Breast epithelium (tissue), 4 donors: ENCODE measurements at regions not wholly inside any gene's neighbourhood (a gene's known extent, or its start where the extent isn't known, plus 50 kb on each side); places are given as distances from the start of the nearest gene placed in this dataset.

Experiments used
- DNase-seq, 2 donors: peaks; one replicate each; pipeline ENCODE4 v3.0.0-alpha.2; 2019; ENCODE audit warnings: low spot score in 2 of 2
- H3K27ac ChIP-seq, 2 donors: fragments of 200-600 bp; sonication (generic) in 1 of 2; one replicate each; pipeline ENCODE4 v1.5.1; 2016 to 2019; ENCODE audit warnings: mild to moderate bottlenecking in 1 of 2
- H3K27me3 ChIP-seq, 2 donors: fragments of 200-600 bp; sonication (generic) in 1 of 2; one replicate each; pipeline versions ENCODE4 v1.5.1 to v1.6.0; 2017 to 2019; ENCODE audit warnings: control low read depth in 1 of 2, mild to moderate bottlenecking in 1 of 2
- H3K36me3 ChIP-seq: fragments of 200-600 bp; one replicate; pipeline ENCODE4 v1.5.1; 2019
- H3K4me1 ChIP-seq, 2 donors: fragments of 200-600 bp; sonication (generic); one replicate each; pipeline ENCODE4 v1.5.1; 2016 to 2019; ENCODE audit warnings: control low read depth in 1 of 2
- H3K4me3 ChIP-seq, 3 donors: fragments of 200-600 bp; sonication (generic); 1 replicate in 2 of 3; 2 replicates in 1 of 3; pipeline ENCODE4 v1.5.1; 2016 to 2019; ENCODE audit warnings: mild to moderate bottlenecking in 3 of 3, moderate library complexity in 2 of 3
- H3K9me3 ChIP-seq, 2 donors: fragments of 200-600 bp; sonication (generic) in 1 of 2; one replicate each; pipeline ENCODE4 v1.5.1; 2016 to 2019; ENCODE audit warnings: control low read depth in 1 of 2
- POLR2A ChIP-seq: fragments of 450-650 bp; IDR thresholded peaks from one replicate; pipeline ENCODE4 v1.6.1; 2016; ENCODE audit warnings: antibody characterized with exemption, mild to moderate bottlenecking, moderate library complexity
- POLR2AphosphoS5 ChIP-seq, 3 donors: sonication (generic); formaldehyde crosslinking; IDR thresholded peaks; one replicate each; pipeline ENCODE4 v1.6.1; 2017; ENCODE audit warnings: antibody characterized with exemption in 3 of 3
- intact Hi-C: fragments of 100-400 bp; cut with DNase I; formaldehyde crosslinking; loops from one replicate; pipeline ENCODE4 v1.15.1; 2023; ENCODE audit warnings: low total_unique reads
- TF ChIP-seq, protein P1 (sequence below), 3 donors: fragments of 450-650 bp; IDR thresholded peaks; one replicate each; pipeline ENCODE4 v1.5.1; 2016 to 2017; ENCODE audit warnings: antibody characterized with exemption in 3 of 3, mild to moderate bottlenecking in 3 of 3, moderate library complexity in 3 of 3

DNA sequence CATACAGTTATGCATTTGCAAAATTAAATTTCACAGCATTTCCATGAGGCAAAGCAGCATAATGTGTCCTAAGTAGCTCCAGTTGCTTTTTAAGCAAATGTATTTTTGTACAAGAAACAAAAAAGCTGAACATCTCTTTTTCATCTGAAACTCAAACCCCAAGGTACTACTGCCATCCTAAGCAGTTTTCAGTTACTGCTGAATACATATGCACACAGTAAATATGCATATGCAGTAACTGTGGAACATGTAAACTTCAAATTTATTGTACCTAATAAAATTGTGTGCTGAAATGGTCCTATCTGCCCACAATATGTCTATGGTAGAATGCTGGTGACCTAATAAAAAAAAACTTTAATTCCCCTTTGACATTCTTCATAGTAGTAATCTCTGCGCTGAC is 458.6 kb upstream of the INTU start:
- Histone ChIP-seq H3K4me3 (no peak overlapping the region), H3K27ac (no peak overlapping the region), H3K36me3 (no peaks in the 10 kb centered on the region), H3K27me3 (no peaks in the 10 kb centered on the region), H3K4me1 (no peaks in the 10 kb centered on the region), H3K9me3 (no peaks in the 10 kb centered on the region)
- TF ChIP-seq, protein P1, sequence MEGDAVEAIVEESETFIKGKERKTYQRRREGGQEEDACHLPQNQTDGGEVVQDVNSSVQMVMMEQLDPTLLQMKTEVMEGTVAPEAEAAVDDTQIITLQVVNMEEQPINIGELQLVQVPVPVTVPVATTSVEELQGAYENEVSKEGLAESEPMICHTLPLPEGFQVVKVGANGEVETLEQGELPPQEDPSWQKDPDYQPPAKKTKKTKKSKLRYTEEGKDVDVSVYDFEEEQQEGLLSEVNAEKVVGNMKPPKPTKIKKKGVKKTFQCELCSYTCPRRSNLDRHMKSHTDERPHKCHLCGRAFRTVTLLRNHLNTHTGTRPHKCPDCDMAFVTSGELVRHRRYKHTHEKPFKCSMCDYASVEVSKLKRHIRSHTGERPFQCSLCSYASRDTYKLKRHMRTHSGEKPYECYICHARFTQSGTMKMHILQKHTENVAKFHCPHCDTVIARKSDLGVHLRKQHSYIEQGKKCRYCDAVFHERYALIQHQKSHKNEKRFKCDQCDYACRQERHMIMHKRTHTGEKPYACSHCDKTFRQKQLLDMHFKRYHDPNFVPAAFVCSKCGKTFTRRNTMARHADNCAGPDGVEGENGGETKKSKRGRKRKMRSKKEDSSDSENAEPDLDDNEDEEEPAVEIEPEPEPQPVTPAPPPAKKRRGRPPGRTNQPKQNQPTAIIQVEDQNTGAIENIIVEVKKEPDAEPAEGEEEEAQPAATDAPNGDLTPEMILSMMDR (IDR thresholded peaks at IDR 0.05) = no peak
- no peak for TF ChIP-seq POLR2AphosphoS5 (IDR thresholded peaks at IDR 0.05)
- no peak for TF ChIP-seq POLR2A
- intact Hi-C loops = no loop called here
- DNase-seq = no peak

DNA sequence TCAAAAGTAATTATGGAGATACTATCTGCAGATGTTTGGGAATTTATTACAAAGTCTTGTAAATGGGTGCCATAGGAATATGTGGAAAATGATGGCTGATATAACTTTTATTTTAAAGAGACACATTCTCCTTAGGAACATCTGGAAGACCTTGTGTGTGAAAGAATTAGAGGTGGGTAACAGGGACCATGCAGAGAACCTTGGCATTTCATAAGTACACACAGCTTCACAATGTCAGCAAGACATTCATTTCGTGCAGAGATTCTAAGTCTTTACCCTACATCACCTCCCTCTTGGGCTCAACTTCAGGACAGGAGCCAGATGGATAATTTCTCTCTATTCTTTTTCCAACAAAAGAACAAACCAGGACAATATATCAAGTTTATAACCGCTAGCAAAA is 458.1 kb upstream of the INTU start:
- H3K4me1 ChIP-seq = no peaks in the 10 kb centered on the region
- no peak for DNase-seq
- H3K9me3 ChIP-seq = no peaks in the 10 kb centered on the region
- TF ChIP-seq POLR2A (no peak), POLR2AphosphoS5 (IDR thresholded peaks at IDR 0.05) (no peak)
- TF ChIP-seq, protein P1 (IDR thresholded peaks at IDR 0.05) = no peak
- H3K36me3 ChIP-seq = no peaks in the 10 kb centered on the region
- no peak overlapping the region for H3K4me3 ChIP-seq
- H3K27me3 ChIP-seq = no peaks in the 10 kb centered on the region
- H3K27ac ChIP-seq = no peak overlapping the region
- intact Hi-C loops = no loop called here

DNA sequence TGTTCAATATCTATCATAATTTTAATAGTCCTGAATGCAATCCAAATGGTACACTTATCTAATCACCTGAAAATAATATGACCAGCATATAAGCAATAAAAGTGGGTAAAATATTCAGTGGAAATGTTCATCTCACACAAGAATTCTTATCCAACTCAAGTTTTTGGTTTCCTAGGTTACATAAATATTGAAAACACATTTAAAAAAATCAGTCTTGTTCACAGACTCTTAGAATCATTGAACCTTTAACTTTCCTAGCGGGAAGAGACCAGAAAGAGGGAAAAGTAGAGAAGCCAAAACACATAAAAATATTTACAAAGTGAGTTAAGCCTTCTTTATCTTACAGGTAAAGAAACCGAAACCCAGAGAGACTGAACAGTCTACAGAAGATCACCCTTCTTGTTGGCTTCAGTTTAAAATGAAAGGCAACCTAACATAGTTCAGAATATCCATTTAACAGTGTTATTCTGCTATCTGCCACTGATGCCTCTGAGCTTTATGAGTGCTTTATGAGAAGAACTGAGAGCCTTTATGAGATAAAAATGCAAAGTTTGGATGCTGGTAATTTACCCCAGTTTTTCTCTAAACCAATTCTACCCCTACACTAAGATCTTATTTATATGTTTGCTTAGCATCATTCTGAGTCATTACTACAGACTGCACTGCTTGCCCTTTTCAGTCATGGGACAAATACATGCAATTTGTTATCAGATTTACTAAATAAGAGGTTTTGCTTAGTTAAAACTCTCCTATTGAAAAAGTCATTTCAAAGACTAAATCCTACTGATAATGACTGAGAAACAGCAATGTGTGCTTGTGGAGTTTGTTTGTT is 453.3 kb upstream of the INTU start:
- Histone ChIP-seq H3K4me3 (no peak overlapping the region), H3K4me1 (no peaks in the 10 kb centered on the region), H3K27me3 (no peaks in the 10 kb centered on the region), H3K9me3 (peaks cover 0 to 13% of the 10 kb centered on the region in 2 donors), H3K36me3 (no peaks in the 10 kb centered on the region), H3K27ac (no peak overlapping the region)
- DNase-seq = no peak
- intact Hi-C loops = no loop called here
- TF ChIP-seq POLR2A (no peak), POLR2AphosphoS5 (IDR thresholded peaks at IDR 0.05) (no peak)
- TF ChIP-seq, protein P1 (IDR thresholded peaks at IDR 0.05) = no peak

DNA sequence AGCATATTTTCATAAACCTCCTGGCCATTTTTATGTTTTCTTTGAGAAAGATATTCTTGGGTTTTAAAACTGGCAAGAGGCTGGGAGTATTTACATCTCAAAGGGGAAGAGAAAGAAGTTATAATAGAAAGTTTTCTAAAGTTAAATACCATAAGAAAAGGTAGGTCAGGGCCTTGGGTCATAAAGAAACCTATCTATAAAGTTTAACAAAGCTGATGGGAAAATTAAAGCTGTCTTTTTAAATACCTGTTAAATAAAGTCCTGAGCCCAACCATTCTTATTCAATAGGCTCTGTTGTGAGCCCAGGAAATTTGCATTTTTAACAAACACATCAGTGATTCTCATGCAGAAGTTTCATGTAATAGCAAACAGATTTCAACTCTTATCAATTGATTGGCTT is 451.8 kb upstream of the INTU start:
- H3K36me3 ChIP-seq = no peaks in the 10 kb centered on the region
- DNase-seq = no peak
- no peak overlapping the region for H3K4me3 ChIP-seq
- H3K27ac ChIP-seq = no peak overlapping the region
- H3K9me3 ChIP-seq = peaks cover 0 to 25% of the 10 kb centered on the region in 2 donors
- H3K27me3 ChIP-seq = no peaks in the 10 kb centered on the region
- H3K4me1 ChIP-seq = no peaks in the 10 kb centered on the region
- TF ChIP-seq POLR2A (no peak), POLR2AphosphoS5 (IDR thresholded peaks at IDR 0.05) (no peak)
- TF ChIP-seq, protein P1 (IDR thresholded peaks at IDR 0.05) = no peak
- intact Hi-C loops = no loop called here

DNA sequence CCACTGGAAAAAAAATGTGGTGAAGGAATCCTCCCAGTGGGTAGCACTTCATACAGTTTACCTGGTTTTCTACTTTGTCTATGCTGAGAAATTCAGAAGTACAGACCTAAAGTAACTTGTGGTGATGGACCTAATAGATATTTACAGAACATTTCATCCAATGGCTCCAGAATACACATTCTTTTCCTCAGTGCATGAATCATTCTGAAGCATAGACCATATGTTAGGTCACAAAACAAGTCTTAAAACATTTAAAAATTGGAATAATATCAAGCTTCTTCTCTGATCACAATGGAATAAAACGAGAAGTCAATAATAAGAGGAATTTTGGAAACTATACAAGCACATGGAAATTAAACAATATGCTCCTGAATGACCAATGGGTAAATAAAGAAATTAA is 450.1 kb upstream of the INTU start:
- intact Hi-C loops = no loop called here
- TF ChIP-seq POLR2AphosphoS5 (IDR thresholded peaks at IDR 0.05) = no peak
- no peak overlapping the region for H3K4me3 ChIP-seq

More for the DNA sequence above, 450.1 kb upstream of the INTU start:
- no peaks in the 10 kb centered on the region for H3K27me3 ChIP-seq
- no peaks in the 10 kb centered on the region for H3K4me1 ChIP-seq
- no peaks in the 10 kb centered on the region for H3K36me3 ChIP-seq
- H3K27ac ChIP-seq = no peak overlapping the region
- peaks cover 0 to 29% of the 10 kb centered on the region in 2 donors for H3K9me3 ChIP-seq
- DNase-seq = no peak
